ENCODE measurements at regions not wholly inside any gene's neighbourhood (a gene's known extent, or its start where the extent isn't known, plus 50 kb on each side); places are given as distances from the start of the nearest gene placed in this dataset.
"Not testable (repeated sequence)": the region's sequence is repeated elsewhere in the genome, so short reads cannot be mapped to it uniquely, and the experiment has no call there.

DNA sequence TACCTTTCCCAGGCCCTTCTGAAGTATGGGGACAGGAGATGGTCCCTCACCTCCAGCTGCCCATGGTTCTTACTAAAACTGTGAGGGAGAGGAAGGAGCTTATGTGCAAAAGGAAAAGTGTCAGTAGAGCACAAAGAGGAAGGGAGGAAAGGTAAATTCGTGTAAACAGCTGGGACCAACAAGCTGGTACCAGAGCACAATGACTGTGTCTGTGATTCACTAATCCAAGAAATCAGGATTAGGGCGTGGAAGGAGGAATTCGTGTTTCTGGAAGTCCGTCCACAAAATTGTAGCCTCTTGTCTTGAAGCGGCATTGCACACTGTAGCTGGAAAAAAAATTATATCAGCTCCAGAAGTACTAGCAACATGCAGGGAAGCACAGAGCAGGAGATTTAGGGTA, 129.0 kb upstream of the RREB1 start:
- DNase-seq (ENCODE audit: low read depth): no peak

DNA sequence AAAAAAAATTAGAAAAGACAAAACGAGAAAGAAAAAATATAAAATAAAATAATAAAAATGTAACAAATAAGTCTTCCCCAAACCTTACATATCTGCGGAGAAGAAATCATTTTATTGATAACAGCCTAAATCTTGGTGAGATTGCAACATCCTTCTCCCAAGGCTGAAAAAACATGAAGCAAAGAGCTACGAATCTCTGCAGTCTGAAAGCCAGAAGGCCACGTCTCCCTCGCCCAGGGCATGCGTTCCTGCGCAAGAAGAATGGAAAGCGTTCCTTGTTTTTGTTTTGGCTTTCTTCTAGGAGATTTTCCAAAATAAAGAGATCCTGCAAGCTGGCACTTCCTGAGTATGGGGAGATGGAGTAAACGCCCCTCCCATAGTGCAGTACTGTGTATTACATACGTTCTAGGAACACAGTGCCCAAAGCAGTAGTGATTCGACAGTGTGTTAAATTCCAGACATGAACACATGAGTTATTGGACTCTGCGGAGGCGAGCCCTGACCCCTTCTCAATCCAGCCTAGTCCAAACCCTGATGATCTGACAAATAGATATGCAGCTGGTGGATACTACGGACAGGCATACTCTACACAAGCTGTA, 126.7 kb upstream of the RREB1 start:
- DNase-seq (ENCODE audit: low read depth): no peak

DNA sequence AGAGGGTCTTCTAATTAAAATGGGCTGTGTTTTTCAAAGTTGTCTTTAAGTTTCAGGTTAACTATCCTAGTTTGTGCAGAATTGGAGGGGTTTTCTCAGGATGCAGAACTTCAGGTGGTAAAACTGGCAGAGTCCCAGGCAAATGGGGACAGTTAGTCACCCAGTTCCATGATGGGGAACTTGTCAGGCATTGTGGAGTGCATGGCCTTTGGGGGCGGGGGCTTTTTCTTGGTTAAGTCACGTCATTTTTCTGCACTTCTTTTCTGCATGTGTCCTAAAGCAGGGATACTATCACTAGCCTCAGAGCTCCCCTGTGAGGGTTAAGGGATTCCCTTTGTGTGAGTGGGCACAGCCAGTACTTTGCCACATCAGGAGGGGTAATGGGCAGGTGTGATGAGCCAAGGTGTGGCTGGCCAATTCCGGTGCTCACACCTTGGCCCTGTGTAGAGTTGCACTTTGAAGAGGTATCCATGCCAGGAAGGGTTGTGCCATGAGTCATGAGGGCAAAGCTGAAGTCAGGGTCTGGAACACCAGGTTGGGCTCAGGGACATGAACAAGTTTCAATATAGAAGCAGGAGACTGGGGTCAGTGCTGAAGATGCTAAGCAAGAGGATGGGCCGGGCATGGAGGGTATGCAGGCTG, 126.0 kb upstream of the RREB1 start:
- no peak for DNase-seq (ENCODE audit: low read depth)

DNA sequence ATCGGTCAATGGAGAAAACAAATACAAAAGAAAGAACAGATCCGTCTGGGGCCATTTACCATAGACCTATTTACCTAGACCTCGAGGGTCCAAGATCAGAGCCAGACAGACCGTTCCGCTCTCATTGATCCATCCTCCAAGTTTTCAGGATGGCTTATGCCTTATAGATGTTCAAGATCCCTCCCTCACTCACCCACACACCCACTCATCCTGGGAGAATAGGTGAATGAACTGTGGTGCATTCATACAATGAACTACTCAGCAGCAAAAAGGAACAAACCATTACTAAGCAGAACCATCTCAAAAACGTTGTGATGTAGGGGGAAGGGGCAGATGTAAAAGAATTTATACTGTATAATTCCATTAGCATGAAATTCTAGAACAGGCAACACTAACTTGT, 125.1 kb upstream of the RREB1 start:
- DNase-seq (ENCODE audit: low read depth): no peak

DNA sequence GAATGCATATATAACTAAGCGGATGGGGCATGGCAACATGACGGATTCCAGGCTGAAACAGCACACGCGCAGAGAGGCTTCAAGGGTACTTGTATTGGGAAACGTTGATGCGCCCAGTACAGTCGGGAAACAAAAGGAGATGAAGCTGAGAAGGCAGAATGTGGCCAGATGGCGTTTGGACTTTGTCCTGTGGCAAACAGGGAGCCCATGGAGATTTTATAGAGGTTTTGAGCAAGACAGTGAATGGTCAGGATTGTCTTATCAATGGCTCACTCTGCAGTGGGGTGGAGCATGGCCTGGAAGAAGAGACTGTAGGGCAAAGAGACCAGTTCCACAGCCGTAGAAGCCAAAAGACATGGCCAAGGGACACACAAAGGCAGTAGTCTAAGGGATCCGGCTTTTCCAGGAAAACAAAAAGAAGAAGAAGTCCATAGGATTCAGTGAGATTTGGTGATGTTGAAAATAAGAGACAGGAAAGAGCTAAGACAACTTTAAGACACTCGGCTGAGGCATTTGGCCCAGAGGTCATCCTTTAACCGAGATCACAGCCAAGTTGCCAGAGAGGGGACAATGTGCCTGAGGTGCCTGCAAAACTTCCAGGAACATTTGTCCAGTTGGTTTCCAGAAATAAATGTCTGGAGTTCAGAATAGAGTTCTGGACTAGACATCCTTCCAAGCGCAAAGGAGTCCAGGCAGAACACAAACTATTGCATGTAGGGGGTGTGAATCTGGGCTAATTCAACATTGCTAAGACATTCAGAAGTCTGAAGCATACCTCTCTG, 123.0 kb upstream of the RREB1 start:
- DNase-seq (ENCODE audit: low read depth): no peak

DNA sequence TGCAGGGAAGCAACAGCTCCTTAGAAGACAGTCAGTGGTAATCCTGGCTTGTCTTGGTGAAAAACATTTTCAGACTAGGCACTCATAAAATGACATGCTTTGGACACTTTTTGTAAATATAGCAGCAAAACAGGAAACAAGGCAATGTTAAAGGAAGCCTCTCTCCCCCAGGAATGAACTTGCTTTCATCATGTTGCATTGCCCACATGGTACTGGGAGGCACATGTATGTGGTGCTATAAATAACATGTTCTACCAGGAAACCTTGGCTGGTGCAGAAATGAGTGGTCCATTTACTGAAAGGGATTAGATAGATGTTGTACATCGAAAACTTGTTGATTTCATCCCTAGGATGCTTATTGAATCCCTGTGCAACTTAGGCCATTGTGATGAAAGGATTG, 121.4 kb upstream of the RREB1 start:
- no peak for DNase-seq (ENCODE audit: low read depth)

DNA sequence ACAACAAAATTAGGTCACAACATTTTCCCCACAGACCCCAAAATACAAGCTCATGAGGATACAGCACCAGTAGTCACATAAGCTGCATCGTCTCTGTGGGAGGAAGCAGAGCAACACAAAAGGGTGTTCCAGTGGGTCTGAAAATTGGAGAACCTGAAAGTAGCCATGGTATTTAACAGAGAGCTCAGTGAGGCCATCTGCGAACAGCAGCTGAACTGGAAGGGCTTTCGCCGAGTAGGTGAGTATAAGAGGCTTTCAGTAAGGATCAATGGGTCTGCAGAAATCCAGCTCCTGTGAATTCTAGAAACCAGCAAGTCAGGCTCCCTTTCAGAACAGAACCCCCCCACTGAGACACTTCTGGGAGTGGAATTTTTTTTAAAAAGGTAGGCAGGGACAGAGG, 120.0 kb upstream of the RREB1 start:
- no peak for DNase-seq (ENCODE audit: low read depth)

DNA sequence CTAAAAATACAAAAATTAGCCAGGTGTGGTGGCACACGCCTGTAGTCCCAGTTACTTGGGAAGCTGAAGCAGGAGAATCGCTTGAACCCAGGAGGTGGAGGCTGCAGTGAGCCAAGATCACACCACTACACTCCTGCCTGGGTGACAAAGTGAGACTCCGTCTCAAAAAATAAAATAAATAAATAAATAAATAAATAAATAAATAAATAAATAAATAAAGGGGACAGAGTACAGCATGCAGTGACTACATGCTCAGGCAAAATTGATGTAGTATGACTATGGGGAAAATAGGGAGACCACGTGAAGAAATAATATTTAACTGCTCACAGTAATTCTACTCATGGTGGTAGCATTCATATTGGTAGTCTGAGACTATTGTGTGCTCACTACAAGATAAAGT, 117.7 kb upstream of the RREB1 start:
- not testable (repeated sequence) for DNase-seq (ENCODE audit: low read depth)

DNA sequence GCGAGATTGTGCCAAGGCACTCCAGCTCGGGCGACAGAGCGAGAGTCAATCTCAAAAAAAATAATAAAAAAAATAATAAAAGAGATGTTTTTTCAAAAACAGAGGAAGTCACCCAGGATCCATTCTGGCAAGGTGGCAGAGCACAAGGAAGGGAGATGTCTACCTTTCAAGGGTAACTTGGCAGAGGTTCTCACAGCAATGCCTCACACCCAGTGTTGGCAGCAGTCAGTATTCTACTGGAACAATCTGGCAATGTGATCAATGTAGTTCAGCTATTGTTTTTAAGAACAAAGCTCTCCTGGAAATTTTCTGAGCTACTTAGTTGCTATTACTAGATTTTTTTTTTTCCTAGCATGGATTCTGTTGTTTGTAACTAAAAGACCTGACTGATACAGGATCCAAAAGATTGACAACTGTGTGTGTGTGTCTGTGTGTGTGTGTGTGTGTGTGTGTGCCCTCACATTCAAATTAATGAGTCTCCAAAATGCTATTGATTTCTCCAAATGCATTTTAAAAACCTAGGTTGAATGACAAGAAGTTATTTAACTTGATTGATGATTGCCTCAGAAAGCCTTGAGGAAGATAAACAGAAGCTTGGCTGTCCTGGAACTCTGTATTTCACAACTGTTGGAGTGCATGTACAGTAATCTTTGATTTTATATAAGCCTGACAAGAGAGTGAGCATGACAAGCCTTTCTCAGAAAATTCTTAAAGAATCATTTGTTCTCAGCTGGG, 114.1 kb upstream of the RREB1 start:
- DNase-seq (ENCODE audit: low read depth): no peak

DNA sequence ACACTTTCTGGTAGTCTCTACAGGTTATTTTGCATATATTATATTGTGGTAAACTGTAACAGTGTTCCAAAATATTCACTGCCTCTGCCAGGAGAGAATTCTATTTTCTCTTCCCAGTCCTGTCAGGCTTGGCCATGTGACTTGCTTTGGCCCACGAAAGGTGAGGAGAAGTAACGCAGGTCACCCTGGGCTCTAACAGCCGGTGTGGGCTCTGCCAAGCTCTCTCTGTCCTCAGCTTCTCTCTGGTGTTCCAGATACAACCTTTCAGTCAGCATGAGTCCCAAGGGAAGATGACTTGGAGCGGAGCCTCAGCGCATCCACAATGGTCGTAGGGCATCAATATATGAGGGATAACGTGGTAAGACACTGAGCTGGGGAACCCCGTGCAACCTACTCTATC, 113.0 kb upstream of the RREB1 start:
- no peak for DNase-seq (ENCODE audit: low read depth)

DNA sequence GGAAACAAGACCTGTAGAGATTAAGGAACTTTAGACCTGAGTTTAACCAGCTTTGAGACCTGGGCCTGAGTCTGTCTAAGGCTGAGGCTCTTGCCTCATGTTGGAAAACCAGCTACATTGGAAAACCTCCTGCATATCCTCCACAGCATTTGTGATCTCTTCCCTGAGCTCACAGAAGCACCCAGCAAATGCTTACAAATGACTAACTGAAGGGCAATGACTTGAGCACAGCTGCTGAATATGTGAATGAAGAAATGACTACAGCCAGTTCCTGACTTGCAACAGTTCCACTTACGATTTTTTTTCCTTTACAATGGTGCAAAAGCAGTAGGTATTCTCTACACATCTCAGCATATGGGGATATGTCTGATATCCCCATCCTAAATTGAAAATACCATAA, 112.4 kb upstream of the RREB1 start:
- no peak for DNase-seq (ENCODE audit: low read depth)

DNA sequence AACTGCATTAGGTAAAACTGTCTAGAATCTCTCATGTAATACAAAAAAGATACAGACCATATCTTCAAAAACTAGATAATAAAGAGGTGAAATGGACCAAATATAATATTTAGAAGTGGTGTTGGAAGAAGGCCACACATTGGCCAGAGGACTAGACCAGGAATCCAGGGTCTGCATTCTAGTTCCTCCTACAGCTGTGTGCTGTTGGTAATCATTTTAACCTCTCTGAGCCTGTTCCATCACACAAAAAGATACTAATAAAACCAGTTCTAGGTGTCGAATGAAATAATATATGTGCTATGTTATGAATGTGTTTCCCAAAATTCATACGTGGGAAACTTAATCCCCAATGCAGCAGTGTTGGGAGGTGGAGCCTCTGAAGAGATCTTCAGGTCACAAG, 111.6 kb upstream of the RREB1 start:
- no peak for DNase-seq (ENCODE audit: low read depth)

DNA sequence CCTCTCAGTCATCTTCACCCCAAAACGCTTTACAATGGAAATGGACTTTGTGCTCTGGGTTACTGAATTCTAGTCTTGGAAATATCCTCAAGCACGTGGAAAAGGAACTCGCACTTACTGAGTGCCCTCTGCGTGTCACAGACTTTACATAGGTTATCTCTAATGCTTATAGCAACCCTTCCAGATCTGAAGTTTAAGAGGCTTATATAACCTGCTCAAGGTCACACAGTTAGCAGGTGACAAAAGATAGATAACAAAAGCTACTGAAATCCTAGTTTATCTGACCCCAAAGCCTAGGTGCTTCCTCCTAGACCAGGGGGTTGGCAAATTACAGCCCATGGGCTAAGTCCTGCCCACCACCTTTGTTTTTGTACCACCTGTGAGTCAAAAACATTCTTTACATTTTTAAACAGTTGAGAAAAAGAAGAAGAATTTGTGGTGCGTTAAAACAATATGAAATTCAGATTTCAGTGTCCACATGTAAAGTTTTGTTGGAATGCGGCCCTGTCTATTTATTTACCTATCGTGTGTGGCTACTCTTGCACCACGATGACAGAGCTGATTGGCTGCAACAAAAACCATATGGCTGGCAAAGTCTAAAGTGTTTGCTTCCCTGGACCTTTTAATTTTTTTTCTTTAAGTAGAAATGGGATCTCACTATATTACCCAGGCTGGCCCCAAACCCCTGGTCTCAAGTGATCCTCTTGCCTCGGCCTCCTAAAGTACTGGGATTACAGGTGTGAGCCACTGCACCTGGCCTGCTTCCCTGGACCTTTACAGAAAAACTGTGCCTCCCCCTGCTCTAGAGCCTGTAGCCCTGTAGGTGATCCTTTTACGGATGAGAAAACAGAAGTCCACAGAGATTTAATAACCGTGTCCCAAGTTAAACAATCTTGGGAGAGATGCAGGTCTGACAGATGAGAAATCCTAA, 110.2 kb upstream of the RREB1 start:
- DNase-seq (ENCODE audit: low read depth): no peak

DNA sequence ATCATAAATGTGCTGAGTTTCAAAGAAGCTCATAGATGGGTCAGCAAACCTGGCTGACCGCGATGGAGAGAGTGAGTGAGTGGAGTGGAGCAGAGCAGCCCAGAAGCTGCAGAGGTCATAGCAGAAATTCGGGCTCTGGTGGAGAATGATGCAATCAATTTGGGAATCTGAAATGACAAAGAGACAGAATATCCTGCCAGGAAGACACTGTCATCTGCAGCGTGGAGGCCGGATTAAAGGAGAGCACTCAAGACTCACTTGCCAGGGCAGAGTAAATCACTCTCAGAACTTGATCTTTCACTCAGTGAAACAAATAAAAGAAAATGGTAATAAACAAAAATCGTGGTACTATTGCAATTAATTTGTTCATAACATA, 109.6 kb upstream of the RREB1 start:
- no peak for DNase-seq (ENCODE audit: low read depth)

DNA sequence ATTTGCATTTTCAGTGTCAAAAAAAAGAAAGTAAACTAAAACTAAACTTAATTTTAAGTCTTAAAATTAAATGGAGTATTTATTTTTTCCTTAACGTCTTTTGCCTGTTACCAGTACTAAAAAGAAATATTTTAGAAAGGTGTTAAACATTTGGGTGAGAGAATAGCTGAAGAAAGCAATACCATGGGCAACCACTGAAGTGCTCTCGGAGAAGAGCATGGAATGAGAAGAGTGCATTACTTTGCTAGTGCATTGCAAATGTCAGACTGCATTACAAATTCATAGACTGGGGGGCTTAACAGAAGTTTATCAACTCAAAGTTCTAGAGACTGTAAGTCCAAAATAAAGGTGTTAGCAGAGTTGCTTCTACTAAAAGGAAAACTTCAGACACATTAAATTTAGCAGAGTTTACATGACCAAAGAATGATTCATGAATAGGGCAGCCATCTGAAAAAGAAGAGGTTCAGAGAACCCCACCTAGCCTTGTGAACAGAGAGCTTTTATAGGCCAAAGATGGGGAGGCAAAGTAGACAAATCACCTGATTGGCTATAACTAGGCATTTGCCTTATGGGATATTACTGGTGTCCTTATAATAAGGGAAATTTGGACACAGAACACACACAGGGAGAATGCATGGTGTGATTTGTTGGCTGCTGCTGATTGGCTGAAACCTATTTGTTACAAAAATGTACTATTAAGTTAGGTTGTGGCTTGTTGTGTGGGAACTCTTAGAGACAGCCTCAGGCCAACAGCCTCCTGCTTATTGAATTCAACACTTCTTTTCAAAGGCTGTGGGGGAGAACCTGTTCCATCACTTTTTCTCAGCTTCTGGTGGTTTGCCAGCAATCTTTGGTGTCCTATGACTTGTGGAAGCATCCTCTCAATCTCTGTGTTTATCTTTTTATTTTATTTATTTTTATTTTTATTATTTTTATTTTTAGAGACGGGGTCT, 106.7 kb upstream of the RREB1 start:
- no peak for DNase-seq (ENCODE audit: low read depth)

DNA sequence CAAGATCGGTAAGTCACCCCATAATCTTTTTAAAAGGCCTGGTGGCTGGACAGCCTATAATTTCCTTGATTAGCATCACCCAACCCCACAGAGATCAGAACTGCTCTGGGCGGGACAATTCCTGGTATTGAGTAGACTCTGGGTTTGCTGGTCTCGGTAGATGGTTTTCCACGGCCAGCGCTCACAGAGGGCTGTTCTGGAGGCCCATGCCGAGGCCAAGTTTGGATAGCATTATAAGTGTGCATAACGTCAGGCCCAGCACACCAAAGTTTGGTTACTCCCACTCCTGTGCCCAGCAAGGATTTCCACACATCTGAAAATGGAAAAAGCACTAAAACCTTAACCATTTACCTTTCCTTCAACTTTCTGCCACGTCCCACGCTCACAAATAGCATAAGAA, 104.7 kb upstream of the RREB1 start:
- no peak for DNase-seq (ENCODE audit: low read depth)

DNA sequence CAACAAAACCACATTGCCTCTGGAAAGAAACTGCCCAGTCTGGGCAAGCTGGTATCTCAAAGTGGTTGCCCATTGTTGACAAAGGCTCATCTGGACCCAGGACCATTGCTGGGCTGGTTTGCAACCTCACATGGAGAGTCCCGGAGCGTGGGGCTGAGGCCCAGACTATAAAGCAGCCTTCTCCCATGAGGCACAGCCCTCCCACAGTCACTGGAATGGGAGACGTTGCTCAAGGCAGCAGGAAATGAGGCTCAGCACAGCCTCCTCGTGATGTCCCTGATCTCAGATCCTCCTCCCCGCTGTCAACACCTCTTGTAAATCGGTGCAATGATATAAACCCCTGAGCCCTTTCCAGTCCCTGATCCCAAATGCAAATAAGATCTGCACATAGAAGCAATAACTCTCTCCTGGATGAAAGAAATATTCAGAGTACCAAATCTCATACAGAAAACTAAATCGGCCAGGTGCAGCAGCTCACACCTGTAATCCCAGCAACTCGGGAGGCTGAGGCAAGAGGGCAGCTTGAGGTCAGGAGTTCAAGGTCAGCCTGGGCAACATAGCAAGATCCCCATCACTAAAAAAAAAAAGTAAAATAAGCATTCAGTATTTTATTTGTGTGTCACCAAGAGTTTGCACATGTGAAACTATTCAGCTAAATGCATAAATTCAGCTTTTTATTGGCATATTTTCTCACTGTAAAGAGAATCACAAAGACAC, 103.0 kb upstream of the RREB1 start:
- DNase-seq (ENCODE audit: low read depth): no peak

DNA sequence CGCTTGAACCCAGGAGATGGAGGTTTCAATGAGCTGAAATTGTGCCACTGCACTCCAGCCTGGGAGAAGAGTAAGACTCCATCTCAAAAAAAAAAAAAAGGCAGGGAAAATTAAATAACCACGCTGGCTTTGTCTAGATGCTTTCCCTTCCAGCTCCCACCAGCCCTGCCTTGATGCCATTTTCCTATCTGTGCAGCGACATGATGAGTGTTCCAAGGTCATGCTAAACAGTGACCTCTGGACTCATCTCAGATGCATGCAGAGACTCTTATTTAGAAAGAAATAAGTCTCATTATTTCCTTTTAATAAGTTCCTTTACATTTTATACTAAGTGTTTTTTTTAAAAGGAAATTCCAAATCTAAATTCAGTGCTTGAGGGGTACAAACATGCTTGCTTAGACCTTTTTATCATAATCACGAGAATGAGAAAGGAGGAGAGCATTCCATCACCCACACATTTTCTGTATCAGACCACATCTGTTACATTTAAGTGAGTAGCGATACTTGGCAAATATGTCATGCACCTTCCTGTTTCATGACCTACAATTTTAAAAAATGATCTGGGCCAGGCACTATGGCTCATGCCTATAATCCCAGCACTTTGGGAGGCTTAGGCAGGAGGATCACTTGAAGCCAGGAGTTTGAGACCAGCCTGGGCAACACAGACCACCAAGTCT, 101.1 kb upstream of the RREB1 start:
- no peak for DNase-seq (ENCODE audit: low read depth)

DNA sequence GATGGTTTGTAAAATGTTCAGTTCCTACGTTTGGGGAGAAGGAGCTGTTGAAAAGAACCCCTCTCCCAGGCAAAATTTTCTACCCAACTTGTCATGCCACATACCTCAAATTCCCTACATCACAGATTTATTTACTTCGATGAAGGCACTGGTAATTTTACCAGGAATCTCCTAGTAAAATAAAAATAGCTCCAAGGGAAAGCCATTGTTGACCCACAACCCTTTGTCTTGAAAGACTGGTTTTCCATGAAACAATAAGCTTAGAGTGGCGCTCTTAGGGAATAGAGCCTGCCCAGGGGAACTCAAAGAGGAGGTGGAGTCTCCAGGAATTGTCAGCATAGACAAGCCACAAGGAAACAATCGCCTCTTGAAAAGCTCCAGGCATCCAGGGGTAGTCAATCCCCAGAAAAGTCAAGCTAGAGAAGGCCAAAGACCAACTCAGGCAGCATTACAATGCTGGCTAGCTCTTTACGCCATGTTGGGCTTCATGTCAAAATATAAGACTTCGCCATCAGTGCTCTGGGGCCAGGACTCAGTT, 99.2 kb upstream of the RREB1 start:
- DNase-seq (ENCODE audit: low read depth): no peak

All from stimulated activated CD8-positive, alpha-beta memory T cell treated with anti-CD3 and anti-CD28 coated beads, Interleukin-15, amount 100 ng/mL, for 24 hours (primary cell).